Nucleus accumbens (tissue), 56 donors: ENCODE measurements at regions not wholly inside any gene's neighbourhood (a gene's known extent, or its start where the extent isn't known, plus 50 kb on each side); places are given as distances from the start of the nearest gene placed in this dataset.
"Not testable (repeated sequence)": the region's sequence is repeated elsewhere in the genome, so short reads cannot be mapped to it uniquely, and the experiment has no call there.

Source experiments
- DNase-seq, 56 donors: peaks; one replicate each; lab custom pipeline; 2025; lab: John Stamatoyannopoulos, UW

GRCh38 chr18:65671621-65672415 lies 79.0 kb upstream of the CDH7 start:
- no peak for DNase-seq

- DNase-seq: not testable (repeated sequence)
Observed at GRCh38 chr18:65670145-65670544, 80.7 kb upstream of the CDH7 start.

- DNase-seq: no peak
Observed at GRCh38 chr18:65661391-65661790, 89.4 kb upstream of the CDH7 start.

GRCh38 chr18:65659912-65660311 lies 90.9 kb upstream of the CDH7 start:
- no peak for DNase-seq

GRCh38 chr18:65659312-65659711 lies 91.5 kb upstream of the CDH7 start:
- no peak for DNase-seq

- DNase-seq: no peak
Observed at GRCh38 chr18:65651192-65651591, 99.6 kb upstream of the CDH7 start.

- DNase-seq: no peak
Observed at GRCh38 chr18:65632236-65632635, 118.6 kb upstream of the CDH7 start.

- no peak for DNase-seq
Observed at GRCh38 chr18:65631766-65632165, 119.0 kb upstream of the CDH7 start.

- DNase-seq: no peak
Observed at GRCh38 chr18:65628390-65628789, 122.4 kb upstream of the CDH7 start.

GRCh38 chr18:65623676-65624075 lies 127.1 kb upstream of the CDH7 start:
- DNase-seq: no peak

- DNase-seq: no peak
Observed at GRCh38 chr18:65622436-65622835, 128.4 kb upstream of the CDH7 start.

- peak in 6 of 56 donors; percentile 2 to 16 (median 4) for DNase-seq
Observed at GRCh38 chr18:65620076-65620696, 130.6 kb upstream of the CDH7 start.

GRCh38 chr18:65610939-65611338 lies 139.9 kb upstream of the CDH7 start:
- DNase-seq: no peak

- DNase-seq: no peak
Observed at GRCh38 chr18:65608471-65608870, 142.3 kb upstream of the CDH7 start.

- DNase-seq: no peak
Observed at GRCh38 chr18:65607161-65607560, 143.7 kb upstream of the CDH7 start.

GRCh38 chr18:65606551-65607130 lies 144.2 kb upstream of the CDH7 start:
- no peak for DNase-seq

GRCh38 chr18:65605352-65605751 lies 145.5 kb upstream of the CDH7 start:
- DNase-seq: not testable (repeated sequence)

GRCh38 chr18:65601775-65602174 lies 149.0 kb upstream of the CDH7 start:
- DNase-seq: no peak

- DNase-seq: no peak
Observed at GRCh38 chr18:65592435-65592834, 158.4 kb upstream of the CDH7 start.

- DNase-seq: no peak
Observed at GRCh38 chr18:65587491-65587890, 163.3 kb upstream of the CDH7 start.

- DNase-seq: not testable (repeated sequence)
Observed at GRCh38 chr18:65582094-65582493, 168.7 kb upstream of the CDH7 start.

GRCh38 chr18:65568866-65569265 lies 181.9 kb upstream of the CDH7 start:
- no peak for DNase-seq
